ENCODE measurements at regions not wholly inside any gene's neighbourhood (a gene's known extent, or its start where the extent isn't known, plus 50 kb on each side); places are given as distances from the start of the nearest gene placed in this dataset.

GRCh38 chr11:11056316-11056715 is 198.5 kb upstream of the ZBED5 start:
- TF ChIP-seq CTCF (conservative IDR thresholded peaks at IDR 0.05; ENCODE audit: low read depth, low read length) (no peak), EZH2 (IDR thresholded peaks at IDR 0.05; ENCODE audit: borderline replicate concordance, low read depth, low read length, poor library complexity, severe bottlenecking) (no peak)

All from A673 (cell line).